ENCODE measurements at regions not wholly inside any gene's neighbourhood (a gene's known extent, or its start where the extent isn't known, plus 50 kb on each side); places are given as distances from the start of the nearest gene placed in this dataset.

DNA sequence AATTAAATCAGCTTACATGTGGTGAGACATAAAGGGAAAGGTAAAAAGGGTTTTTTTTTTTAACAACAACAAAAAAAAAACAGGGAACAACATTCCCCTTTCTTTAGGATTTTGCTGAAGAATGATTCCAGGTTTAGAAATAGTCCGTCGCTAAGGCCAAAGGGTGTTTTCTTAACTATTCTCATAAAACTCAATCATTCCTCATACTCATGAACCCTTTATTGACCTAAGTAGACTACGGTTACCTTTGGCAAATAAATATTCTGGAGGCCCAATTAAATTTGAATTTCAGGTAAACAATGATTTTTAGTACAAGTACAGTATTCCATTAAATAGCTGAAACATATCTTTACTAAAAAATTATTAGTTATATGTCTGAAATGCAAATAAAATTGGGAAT, 55.6 kb upstream of the CCNG1 start:
- TF ChIP-seq TAF1 (IDR thresholded peaks at IDR 0.05; ENCODE audit: borderline replicate concordance, insufficient read depth, low read length), result no peak
- TF ChIP-seq, protein P1, sequence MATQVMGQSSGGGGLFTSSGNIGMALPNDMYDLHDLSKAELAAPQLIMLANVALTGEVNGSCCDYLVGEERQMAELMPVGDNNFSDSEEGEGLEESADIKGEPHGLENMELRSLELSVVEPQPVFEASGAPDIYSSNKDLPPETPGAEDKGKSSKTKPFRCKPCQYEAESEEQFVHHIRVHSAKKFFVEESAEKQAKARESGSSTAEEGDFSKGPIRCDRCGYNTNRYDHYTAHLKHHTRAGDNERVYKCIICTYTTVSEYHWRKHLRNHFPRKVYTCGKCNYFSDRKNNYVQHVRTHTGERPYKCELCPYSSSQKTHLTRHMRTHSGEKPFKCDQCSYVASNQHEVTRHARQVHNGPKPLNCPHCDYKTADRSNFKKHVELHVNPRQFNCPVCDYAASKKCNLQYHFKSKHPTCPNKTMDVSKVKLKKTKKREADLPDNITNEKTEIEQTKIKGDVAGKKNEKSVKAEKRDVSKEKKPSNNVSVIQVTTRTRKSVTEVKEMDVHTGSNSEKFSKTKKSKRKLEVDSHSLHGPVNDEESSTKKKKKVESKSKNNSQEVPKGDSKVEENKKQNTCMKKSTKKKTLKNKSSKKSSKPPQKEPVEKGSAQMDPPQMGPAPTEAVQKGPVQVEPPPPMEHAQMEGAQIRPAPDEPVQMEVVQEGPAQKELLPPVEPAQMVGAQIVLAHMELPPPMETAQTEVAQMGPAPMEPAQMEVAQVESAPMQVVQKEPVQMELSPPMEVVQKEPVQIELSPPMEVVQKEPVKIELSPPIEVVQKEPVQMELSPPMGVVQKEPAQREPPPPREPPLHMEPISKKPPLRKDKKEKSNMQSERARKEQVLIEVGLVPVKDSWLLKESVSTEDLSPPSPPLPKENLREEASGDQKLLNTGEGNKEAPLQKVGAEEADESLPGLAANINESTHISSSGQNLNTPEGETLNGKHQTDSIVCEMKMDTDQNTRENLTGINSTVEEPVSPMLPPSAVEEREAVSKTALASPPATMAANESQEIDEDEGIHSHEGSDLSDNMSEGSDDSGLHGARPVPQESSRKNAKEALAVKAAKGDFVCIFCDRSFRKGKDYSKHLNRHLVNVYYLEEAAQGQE (IDR thresholded peaks at IDR 0.05; ENCODE audit: insufficient read depth in 1 of 2, low read depth in 2 of 2, low read length in 2 of 2), result no peak
